HG02973 (cell line): ENCODE measurements at regions not wholly inside any gene's neighbourhood (a gene's known extent, or its start where the extent isn't known, plus 50 kb on each side); places are given as distances from the start of the nearest gene placed in this dataset.
"Not testable (repeated sequence)": the region's sequence is repeated elsewhere in the genome, so short reads cannot be mapped to it uniquely, and the experiment has no call there.

Experiments used
- ATAC-seq: cut with Tn5 transposase; IDR thresholded peaks from one replicate; pipeline ENCODE4 v1.9.1; 2021; ENCODE audit warnings: moderate library complexity; ENCODE audit not compliant: unreplicated experiment

DNA sequence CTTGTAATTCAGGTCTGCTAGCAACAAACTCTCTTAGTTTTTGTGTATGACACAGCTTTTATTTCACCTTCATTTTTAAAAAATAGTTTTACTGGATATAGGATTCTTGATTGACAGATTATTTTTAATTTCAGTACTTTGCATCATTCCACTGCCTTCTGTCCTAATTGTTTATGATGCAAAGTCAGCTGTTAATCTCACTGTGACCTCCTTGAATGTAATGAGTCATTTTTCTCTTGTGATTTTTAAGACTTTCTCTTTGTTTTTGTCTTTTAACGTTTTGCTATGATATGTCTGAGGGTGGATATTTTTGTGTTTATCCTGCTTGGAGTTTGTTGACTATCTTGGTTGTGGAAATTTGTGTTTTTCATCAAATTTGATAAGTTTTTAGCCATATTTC is 126.3 kb upstream of the FBXO33 start:
- no peak for ATAC-seq

DNA sequence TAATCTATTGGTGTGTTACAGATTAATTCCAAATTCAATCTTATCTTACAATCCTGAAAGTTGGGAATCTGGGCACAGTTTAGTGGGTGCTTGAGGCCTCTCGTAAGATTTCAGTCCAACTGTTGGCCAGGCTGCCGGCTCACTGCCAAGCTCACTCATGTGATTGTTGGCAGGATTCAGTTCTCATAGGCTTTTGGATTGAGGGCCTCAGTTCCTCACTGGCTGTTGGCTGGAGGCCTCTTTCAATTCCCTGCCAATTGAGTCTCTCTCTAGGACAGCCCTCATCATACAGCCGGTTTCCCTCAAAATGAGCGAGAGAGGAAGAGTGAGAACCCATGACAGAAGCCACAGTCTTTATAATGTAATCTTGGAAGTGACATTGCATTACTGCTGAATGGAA is 123.5 kb upstream of the FBXO33 start:
- ATAC-seq, result no peak

DNA sequence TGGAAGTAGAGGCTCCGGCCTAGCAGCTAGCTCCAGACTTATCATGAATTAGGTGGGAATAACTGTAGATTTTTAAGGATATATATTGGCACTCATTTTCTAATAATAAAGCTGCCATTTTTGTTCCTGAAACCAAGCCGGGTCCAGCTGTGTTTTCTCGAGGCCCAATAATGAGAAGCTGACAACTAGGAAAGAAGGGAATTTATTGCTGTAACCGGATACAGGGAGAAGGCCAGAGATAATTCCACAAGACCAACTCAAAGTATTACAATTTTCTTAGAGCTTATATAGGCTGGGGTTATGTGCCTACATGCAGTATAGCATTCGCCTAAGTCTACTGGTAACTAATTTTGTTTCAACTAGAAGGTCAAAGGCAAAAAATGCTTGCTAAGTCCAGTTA is 122.3 kb upstream of the FBXO33 start:
- ATAC-seq, result no peak

DNA sequence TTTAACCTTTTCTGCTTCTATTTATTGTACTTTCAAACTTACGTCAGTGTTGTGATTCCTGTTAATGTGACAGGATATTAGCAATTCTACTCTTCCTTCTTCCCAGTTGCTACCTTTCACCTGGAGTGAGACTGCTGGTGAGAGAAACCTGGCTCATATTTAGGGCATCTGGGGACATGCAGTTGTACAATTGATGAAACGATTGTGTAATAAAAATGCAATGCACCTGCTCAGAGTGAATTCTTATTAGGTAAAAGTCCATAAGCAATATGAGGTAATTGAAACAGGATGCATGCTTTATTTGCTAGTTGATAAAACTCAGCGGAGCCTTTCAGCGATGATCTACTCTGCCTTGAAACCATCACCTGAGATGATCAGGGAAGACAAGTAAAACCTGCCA is 116.1 kb upstream of the FBXO33 start:
- ATAC-seq, result no peak

DNA sequence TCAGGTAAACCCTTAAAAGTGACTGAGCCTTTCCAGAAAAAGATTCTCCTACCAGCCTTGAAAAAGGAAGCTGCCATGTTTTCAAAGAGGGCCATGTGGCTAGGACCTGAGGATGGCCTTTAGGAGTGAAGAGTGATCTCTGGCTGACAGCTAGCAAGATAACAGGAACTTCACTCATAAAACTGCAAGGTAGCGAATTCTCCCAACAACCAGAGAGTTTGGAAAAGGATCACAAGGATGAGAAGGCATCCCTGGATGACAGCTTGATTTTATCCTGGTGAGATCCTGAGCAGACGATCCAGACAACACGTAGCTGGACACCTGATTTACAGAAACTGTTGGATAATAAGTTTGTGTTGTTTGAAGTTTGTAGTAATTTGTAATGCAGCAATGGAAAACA is 115.6 kb upstream of the FBXO33 start:
- ATAC-seq, result no peak

DNA sequence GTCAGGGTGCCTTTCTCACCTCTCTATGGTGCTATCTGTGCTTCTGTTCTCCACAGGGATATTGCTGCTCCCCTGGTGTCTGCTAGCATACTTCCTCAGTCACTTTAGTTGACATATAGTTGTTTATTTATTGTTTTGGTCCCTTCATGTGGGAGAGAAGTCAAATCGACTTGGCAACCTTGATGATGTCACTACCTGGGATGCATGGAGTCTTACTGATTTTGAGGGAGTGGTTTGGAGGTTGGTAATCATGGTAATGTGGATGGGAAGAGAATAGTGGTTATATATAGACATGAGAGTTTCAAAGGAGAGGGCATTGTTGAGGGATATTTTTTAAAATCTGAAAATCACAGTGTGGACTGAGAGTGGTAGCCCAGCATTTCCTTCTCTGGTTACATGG is 73.6 kb upstream of the FBXO33 start:
- ATAC-seq, result no peak

DNA sequence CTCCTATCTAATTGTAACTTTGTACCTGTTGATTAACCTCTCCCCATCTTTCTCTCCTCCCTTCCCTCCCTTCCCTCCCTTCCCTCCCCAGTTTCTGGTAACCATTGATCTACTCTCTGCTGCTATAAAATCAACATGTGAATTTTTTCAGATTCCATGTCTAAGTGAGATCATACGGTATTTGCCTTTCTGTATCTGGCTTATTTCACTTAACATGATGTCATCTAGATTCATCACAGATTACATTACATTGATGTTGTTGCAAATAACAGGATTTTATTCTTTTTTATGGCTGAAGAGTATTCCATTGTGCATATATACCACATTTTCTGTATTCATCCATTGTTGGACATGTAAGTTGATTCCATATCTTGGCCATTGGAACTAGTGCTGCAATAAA is 68.0 kb upstream of the FBXO33 start:
- ATAC-seq, result no peak

DNA sequence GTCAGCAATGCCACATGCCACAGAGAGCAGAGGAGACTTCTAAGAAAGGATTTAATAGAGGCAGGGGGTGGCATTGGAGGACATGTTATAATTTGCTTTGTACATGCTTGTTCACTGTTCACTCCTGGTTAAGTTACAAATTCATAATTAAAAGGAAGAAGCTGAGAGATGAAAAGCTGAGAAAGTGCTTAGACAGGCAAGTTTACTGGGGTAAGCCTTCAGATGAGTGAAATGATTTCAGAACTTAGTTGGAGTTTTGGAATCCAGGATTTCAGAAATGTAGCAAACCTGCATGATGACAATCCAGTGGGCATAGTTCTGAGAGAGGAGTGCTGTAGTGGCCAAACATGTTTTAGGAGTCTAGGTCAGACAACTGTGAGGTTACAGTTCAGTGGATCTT is 67.3 kb upstream of the FBXO33 start:
- no peak for ATAC-seq

DNA sequence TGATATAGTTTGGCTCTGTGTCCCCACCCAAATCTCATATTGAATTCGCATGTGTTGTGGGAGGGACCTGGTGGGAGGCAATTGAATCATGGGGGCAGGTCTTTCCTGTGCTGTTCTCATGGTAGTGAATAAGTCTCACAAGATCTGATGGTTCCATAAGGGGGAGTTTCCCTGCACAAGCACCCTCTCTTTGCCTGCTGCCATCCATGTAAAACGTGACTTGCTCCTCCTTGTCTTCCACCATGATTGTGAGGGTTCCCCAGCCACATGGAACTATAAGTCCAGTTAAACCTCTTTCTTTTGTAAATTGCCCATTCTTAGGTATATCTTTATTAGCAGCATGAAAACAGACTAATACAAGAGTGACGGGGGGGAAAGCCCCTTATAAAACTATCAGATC is 65.4 kb upstream of the FBXO33 start:
- ATAC-seq, result not testable (repeated sequence)

DNA sequence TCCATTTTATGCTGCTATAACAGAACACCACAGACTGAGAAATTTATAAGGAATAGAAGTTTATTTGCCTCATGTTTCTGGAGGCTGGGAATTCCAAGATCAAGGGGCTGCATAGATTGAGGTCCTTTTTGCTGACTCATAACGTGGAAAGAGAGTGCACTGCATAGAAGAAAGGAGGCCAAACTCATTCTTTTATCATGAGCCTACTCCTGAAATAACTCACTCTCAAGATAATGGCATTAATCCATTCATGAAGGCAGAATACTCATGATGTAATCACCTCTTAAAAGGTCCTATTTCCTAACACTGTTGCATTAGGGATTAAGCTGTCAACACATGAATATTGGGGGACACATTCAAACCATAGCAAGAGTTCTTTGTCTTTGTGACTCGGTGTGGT is 60.0 kb upstream of the FBXO33 start:
- no peak for ATAC-seq

DNA sequence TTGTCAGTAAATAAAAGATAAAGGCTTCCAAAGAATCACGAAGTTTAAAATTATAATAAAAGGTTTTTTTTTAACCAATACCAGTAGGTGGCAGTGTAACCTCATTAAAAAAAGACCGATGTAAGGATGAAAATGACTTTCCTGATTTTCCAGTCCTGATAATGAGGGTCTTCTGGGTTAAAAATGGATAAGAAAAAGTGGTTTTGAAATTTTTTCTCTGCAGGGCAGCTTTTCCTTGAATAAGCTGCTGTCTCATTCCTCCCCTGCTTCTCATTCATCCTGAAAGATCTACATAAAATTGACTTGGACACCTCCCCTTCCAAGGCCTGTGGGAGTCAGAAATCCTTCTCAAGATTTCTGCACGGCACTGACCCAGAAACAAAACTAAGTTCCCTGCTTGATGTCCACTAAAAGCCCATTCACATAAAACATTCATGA is 58.9 kb upstream of the FBXO33 start:
- ATAC-seq, result no peak

DNA sequence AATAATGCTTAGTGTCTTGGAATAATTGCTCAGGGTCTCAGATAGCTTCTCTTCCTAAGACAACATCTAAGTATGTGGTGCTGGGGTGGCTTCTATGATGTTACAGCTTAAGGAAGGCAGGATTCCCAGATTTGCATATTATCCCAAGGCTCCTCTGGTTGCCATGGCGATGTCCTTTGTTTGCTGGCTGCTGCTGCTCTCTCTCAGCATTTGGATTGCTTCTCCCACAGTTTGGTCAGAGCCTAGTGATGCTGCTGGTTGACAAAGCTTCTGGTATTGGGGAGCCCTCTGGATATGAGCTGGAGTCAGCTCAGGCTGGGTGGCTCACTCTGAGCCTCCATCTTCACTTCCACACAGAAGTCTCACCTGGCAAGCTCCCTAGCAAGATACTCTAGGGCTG is 56.4 kb upstream of the FBXO33 start:
- ATAC-seq, result no peak

DNA sequence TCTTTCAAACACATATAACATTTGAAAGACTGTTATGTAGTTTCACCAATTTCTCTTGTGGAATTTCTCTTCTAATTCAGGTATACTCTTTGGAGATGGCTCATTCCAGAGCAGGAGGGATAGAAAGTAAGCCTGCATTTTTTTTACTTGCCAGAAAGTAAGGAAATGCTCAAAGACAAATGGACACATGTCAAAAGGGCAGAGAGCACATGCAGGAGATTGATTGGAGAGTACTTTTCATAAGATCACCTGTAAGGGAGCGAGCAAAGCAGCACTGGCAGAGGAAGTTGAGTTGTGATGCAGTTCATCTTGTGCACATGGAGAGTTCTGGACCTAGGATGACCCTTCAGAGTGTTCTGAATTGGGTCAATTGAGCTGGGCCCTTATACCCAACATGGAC is 51.4 kb upstream of the FBXO33 start:
- no peak for ATAC-seq
